NCI-H345 treated with DMSO at 0.1 percent for 48 hours (cell line): ENCODE measurements at regions not wholly inside any gene's neighbourhood (a gene's known extent, or its start where the extent isn't known, plus 50 kb on each side); places are given as distances from the start of the nearest gene placed in this dataset.

Experiments
- DNase-seq: peaks from one replicate; lab custom pipeline; 2025; ENCODE audit not compliant: unreplicated experiment; lab: John Stamatoyannopoulos, UW

- no peak for DNase-seq
Measured at GRCh38 chr6:148142821-148143220, 199.8 kb upstream of the SASH1 start.

- DNase-seq: no peak
Measured at GRCh38 chr6:148143771-148144170, 198.9 kb upstream of the SASH1 start.

- peak; percentile 13 for DNase-seq
Measured at GRCh38 chr6:148144917-148145521, 197.6 kb upstream of the SASH1 start.

- DNase-seq: no peak
Measured at GRCh38 chr6:148146717-148147462, 195.7 kb upstream of the SASH1 start.

- DNase-seq: no peak
Measured at GRCh38 chr6:148147463-148147830, 195.2 kb upstream of the SASH1 start.

- no peak for DNase-seq
Measured at GRCh38 chr6:148151896-148152643, 190.6 kb upstream of the SASH1 start.

- no peak for DNase-seq
Measured at GRCh38 chr6:148154668-148155067, 188.0 kb upstream of the SASH1 start.

GRCh38 chr6:148155293-148155692, 187.3 kb upstream of the SASH1 start:
- no peak for DNase-seq

GRCh38 chr6:148157841-148158240, 184.8 kb upstream of the SASH1 start:
- no peak for DNase-seq

GRCh38 chr6:148164645-148165044, 178.0 kb upstream of the SASH1 start:
- DNase-seq: no peak

GRCh38 chr6:148166339-148166968, 176.2 kb upstream of the SASH1 start:
- peak; percentile 7 for DNase-seq

GRCh38 chr6:148169706-148170105, 172.9 kb upstream of the SASH1 start:
- no peak for DNase-seq

GRCh38 chr6:148170286-148170685, 172.4 kb upstream of the SASH1 start:
- DNase-seq: no peak

GRCh38 chr6:148173548-148173947, 169.1 kb upstream of the SASH1 start:
- no peak for DNase-seq

GRCh38 chr6:148175550-148176188, 167.0 kb upstream of the SASH1 start:
- no peak for DNase-seq

GRCh38 chr6:148177589-148178233, 164.9 kb upstream of the SASH1 start:
- no peak for DNase-seq

GRCh38 chr6:148179786-148180185, 162.9 kb upstream of the SASH1 start:
- no peak for DNase-seq

GRCh38 chr6:148182378-148182777, 160.3 kb upstream of the SASH1 start:
- DNase-seq: no peak

GRCh38 chr6:148183776-148184175, 158.9 kb upstream of the SASH1 start:
- no peak for DNase-seq

GRCh38 chr6:148186916-148187315, 155.7 kb upstream of the SASH1 start:
- DNase-seq: no peak

- DNase-seq: no peak
Measured at GRCh38 chr6:148192310-148192709, 150.3 kb upstream of the SASH1 start.
